ENCODE measurements at regions not wholly inside any gene's neighbourhood (a gene's known extent, or its start where the extent isn't known, plus 50 kb on each side); places are given as distances from the start of the nearest gene placed in this dataset.

DNA sequence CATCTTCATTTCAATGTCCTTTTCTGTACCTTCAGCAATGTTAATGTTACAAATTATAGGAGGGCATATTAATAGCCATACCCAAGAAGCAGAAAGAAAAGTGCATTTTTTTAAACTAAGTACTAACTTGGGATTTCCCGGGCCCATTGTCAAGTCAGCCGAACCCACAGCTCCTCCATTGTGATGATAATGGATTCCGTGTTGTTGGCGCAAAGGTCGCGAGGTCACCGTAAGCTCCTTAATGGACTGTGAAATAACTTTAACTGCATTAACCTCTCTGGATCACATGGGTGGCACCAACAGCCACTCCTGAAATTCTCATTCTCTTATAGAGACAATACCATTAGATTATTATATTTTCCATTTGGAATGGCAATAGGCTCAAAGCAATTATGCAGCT, 250.6 kb upstream of the RRP15 start:
- TF ChIP-seq, protein P1, sequence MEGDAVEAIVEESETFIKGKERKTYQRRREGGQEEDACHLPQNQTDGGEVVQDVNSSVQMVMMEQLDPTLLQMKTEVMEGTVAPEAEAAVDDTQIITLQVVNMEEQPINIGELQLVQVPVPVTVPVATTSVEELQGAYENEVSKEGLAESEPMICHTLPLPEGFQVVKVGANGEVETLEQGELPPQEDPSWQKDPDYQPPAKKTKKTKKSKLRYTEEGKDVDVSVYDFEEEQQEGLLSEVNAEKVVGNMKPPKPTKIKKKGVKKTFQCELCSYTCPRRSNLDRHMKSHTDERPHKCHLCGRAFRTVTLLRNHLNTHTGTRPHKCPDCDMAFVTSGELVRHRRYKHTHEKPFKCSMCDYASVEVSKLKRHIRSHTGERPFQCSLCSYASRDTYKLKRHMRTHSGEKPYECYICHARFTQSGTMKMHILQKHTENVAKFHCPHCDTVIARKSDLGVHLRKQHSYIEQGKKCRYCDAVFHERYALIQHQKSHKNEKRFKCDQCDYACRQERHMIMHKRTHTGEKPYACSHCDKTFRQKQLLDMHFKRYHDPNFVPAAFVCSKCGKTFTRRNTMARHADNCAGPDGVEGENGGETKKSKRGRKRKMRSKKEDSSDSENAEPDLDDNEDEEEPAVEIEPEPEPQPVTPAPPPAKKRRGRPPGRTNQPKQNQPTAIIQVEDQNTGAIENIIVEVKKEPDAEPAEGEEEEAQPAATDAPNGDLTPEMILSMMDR (IDR thresholded peaks at IDR 0.05), result no peak
- Histone ChIP-seq H3K27me3 (replicated peaks; ENCODE audit: insufficient read depth) (no peaks in the 10 kb centered on the region), H3K9me3 (no peaks in the 10 kb centered on the region), H3K4me3 (no peak overlapping the region), H3K27ac (no peak overlapping the region), H3K36me3 (no peaks in the 10 kb centered on the region), H3K4me1 (ENCODE audit: control insufficient read depth in 1 of 2, low read depth in 2 of 2) (no peaks in the 10 kb centered on the region)
- DNase-seq (ENCODE audit: low spot score) (no peak), ATAC-seq (ENCODE audit: insufficient number of reproducible peaks, low FRiP score, low read depth) (no peak)

DNA sequence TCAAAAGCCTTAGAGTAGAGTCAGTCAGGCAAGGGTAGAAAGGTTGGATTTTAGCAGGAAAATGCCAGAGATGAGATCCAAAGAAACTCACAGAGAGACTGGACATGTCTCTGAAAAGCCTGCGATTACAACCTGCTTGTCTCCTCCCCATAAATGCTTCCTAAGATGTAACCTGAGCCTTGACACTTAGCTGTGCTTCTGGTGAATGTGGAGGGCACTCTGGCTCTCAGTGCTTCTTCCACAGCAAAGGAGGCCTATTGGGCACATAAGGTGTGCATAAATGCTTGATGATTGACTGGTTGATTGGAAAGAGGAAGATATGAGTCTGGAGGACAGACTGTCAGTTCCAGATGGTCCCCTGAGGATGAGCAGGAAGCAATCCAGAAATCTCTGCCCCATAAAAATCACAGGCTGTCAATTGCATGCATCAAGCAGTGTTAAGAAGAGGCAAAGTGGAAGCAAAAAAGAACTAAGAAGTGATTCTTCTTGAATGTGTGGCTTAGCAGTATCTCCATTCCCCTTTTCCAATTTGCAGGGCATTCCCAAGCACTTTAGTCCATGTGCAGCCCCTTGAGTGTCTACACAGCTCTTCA, 236.2 kb upstream of the RRP15 start:
- Histone ChIP-seq H3K27me3 (replicated peaks; ENCODE audit: insufficient read depth) (no peaks in the 10 kb centered on the region), H3K4me1 (ENCODE audit: control insufficient read depth in 1 of 2, low read depth in 2 of 2) (no peaks in the 10 kb centered on the region), H3K27ac (no peak overlapping the region), H3K9me3 (no peaks in the 10 kb centered on the region), H3K36me3 (no peaks in the 10 kb centered on the region), H3K4me3 (no peak overlapping the region)
- TF ChIP-seq, protein P1 (IDR thresholded peaks at IDR 0.05), result no peak
- DNase-seq (ENCODE audit: low spot score), result no peak
- ATAC-seq (ENCODE audit: insufficient number of reproducible peaks, low FRiP score, low read depth), result no peak

DNA sequence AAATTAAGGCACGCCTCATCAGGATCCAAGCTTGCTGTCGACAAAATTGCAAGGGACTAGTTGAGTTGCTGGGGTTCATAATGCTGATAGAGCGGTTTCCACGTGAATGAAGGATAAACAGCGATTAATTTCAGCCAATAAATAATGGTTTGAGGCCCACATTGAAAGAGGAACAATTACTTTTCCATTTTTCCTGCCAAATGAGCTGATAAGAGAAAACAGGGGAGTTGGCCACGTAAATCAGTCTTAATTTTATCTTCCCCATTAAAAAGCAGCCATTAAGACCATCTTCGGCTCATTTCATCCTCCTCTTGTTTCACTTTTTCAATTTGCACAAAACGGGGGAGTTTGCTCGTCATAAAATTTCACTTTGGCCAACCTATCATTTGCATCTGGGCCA, 235.5 kb upstream of the RRP15 start:
- Histone ChIP-seq H3K27me3 (replicated peaks; ENCODE audit: insufficient read depth) (no peaks in the 10 kb centered on the region), H3K36me3 (no peaks in the 10 kb centered on the region), H3K27ac (no peak overlapping the region), H3K9me3 (no peaks in the 10 kb centered on the region), H3K4me3 (no peak overlapping the region), H3K4me1 (ENCODE audit: control insufficient read depth in 1 of 2, low read depth in 2 of 2) (no peaks in the 10 kb centered on the region)
- no peak for ATAC-seq (ENCODE audit: insufficient number of reproducible peaks, low FRiP score, low read depth)
- TF ChIP-seq, protein P1 (IDR thresholded peaks at IDR 0.05), result no peak
- DNase-seq (ENCODE audit: low spot score), result no peak

DNA sequence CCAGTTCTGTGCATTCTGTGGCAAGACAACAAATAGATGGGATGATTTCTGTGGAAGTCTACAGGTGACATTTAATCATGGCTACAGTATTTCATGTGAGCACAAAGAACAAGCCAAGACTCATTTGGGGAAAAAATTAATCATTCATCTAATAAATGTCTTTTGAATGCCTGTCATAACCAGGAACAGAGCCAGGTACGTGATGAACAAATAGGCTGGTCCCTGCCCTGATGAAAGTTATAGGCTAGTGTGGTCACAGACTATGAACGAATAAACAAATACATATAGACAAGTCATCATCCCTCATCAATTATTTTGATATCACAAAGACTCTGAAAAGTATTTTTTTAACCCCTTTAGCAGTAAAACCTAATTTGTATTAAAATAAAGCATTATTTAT, 226.4 kb upstream of the RRP15 start:
- Histone ChIP-seq H3K36me3 (no peaks in the 10 kb centered on the region), H3K27me3 (replicated peaks; ENCODE audit: insufficient read depth) (no peaks in the 10 kb centered on the region), H3K4me3 (no peak overlapping the region), H3K4me1 (ENCODE audit: control insufficient read depth in 1 of 2, low read depth in 2 of 2) (no peaks in the 10 kb centered on the region), H3K27ac (no peak overlapping the region), H3K9me3 (no peaks in the 10 kb centered on the region)
- ATAC-seq (ENCODE audit: insufficient number of reproducible peaks, low FRiP score, low read depth), result no peak
- TF ChIP-seq, protein P1 (IDR thresholded peaks at IDR 0.05), result no peak
- DNase-seq (ENCODE audit: low spot score), result no peak

DNA sequence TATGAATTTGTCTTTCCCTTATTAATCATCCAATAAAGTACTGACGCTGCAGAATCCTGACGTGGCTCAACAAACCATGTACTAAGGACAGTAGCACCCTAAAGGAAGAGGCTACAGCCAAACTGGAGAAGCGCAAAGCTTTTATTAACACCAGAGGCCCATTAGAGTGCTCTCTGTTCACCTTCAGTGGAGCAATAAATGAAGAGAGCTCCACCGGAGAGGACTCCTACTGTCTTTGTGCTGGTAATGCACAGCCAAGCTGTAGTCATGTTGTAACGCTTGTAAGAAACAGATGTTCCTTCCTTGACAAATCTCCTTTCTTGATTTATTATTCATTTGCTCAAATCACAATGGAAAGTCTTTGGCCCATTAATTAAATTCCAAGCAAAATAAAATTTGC, 220.7 kb upstream of the RRP15 start:
- TF ChIP-seq, protein P1 (IDR thresholded peaks at IDR 0.05), result no peak
- Histone ChIP-seq H3K36me3 (no peaks in the 10 kb centered on the region), H3K27me3 (replicated peaks; ENCODE audit: insufficient read depth) (no peaks in the 10 kb centered on the region), H3K4me1 (ENCODE audit: control insufficient read depth in 1 of 2, low read depth in 2 of 2) (no peaks in the 10 kb centered on the region), H3K27ac (no peak overlapping the region), H3K9me3 (no peaks in the 10 kb centered on the region), H3K4me3 (no peak overlapping the region)
- DNase-seq (ENCODE audit: low spot score), result no peak
- ATAC-seq (ENCODE audit: insufficient number of reproducible peaks, low FRiP score, low read depth), result no peak
